HG03095 (cell line): ENCODE measurements at regions not wholly inside any gene's neighbourhood (a gene's known extent, or its start where the extent isn't known, plus 50 kb on each side); places are given as distances from the start of the nearest gene placed in this dataset.

Experiments used
- ATAC-seq: cut with Tn5 transposase; IDR thresholded peaks from one replicate; pipeline ENCODE4 v1.9.1; 2021; ENCODE audit warnings: moderate library complexity; ENCODE audit not compliant: unreplicated experiment

DNA sequence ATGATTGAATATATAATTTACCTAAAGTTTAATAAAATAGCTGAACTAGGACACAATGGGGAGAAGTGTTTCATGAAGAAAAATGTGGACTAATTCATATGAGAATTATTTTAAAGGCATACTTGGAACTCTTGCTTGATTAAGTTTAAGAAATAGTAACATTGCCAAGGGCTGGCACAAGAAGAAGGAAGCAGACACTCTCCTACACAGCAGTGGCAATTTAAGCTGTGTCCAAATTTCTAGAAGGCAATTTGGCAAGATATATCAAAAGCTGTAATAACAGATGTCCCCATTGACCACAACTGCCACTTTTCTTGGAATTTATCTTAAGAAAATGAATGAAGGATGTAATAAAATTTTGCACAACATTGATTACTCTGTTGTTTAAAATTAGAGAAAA is 209.5 kb upstream of the S100G start:
- no peak for ATAC-seq

DNA sequence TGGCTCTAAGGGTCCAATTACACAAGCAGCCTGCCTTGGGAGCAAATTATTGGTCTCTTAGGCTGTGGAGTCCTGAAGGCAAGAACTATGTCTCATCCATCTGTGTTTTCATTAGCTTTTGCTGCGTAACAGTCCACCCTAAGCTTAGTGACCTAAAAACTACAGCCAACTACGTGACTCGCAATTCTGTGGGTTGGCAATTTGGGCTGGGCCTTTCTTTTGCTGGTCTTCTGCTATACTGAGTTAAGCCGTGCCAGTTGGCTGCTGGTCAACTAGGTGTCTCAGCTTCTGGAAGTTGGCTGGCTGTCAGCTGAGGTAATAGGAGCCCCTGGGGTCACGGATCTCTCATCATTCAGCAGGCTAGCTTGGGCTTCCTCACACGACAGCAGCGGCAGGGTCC is 205.6 kb upstream of the S100G start:
- ATAC-seq = no peak

DNA sequence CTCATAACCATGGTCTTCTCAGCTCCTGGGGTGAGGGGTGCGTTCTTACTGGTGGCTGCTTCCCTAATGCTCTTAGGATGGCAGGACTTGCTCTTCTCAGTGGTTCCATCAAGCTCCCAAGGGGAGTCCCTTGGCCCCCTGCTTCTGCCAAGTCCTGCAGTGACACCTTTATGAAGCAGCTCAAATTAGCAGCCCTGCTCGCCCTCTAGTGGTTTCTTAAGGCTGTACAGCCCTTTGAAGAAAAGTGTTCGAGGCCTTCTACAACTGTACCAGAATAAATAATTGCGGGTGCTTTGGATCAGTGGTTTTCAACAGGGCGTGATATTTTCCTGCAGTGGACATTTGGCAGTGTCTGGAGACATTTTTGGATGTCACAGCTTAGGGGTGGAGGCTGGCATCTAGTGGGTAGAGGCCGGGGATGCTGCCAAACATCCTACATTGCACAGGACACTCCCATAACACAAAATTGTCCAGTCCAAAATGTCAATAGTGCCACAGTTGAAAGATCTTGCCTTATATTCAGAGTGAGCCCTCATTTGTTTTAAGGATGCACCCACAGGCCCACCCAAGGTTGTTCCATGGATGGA is 204.7 kb upstream of the S100G start:
- ATAC-seq = no peak

DNA sequence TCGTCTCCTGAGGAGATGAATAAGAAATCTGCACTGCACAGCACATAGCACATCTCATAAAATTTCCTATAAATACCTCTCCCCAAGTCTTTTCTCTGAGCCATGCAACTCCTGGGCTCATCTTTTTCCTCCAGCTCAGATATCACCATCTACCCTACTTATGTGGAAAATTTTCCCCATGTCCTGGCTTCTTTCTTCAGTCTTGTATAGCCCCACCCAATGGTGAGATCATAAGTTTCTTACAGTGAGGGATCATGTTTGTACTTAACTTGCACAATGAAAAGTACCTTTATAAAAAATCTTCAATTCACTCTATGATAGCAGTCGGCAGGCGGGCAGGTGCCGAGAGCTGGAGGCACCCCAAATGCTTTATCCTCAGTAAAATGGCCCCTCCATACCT is 198.6 kb upstream of the S100G start:
- ATAC-seq = no peak

DNA sequence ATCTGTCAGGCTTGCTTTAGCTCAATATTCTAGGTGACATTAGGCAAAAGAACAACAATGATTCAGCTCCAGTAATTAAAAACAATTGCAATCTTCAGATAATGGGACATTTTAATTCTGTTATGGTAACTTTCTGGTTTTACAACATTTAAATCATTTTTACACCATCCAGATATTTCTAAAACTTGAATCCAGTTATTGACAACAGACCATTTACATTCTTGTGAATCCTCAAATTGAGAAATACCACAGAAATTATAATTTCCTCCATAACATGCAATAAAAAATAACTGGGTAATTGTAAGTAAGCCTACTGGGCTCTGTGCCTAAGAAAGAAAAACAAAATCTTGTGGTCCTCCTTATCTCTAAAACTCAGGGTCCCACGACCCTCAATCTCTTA is 195.0 kb upstream of the S100G start:
- no peak for ATAC-seq

DNA sequence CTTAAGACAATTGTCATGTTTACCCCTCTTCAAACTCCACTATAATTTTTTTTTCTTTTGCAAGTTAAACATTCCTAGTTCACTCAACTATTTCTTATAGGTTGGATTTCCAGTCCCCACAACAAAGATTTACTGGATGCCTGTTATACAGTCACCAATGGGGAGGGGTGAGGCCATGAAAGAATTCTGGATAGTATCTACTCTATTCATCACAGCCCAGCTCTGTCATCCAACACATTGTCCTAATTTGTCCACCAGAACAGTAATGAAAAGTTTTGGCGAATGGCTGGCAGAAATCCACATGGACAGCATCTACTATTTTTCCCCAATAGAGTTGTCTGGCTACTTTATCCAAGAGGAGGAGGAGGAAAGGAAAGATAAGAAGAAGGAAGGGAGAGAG is 192.7 kb upstream of the S100G start:
- no peak for ATAC-seq

DNA sequence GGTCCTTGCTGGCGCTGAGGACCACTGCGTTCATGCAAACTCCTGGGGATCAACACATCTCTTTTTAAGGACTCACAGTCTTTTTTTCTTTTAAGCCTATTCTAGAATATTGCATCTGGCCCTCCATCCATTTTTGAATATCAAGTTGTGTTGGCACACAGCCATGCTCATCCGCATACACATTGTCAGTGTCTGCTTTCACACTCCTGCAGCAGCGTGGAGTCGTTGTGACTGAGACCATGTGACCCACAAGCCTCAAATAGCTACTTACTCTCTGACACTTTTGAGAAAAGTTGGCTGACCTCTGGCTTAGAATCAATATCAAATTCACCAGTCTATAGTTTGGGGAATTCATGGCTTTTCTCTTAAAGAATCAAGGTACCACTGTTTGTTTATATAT is 191.8 kb upstream of the S100G start:
- no peak for ATAC-seq

DNA sequence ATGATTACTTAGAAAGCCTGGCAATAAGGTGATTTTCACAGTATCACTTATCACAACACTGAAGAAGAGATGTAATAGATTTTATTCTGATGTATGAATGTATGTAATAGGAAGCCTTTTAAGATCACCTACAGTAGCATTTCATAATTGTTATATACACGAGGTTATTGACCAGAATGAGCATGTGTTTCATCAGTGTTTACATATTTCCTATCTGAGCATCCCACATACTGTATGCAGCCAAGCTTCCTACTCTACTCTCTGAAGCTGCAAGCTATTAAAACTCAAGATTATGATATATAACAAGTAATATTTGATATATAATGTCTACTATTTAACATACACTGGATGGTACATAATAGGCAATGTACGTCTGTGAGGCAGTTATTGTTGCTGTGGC is 190.9 kb upstream of the S100G start:
- ATAC-seq = no peak

DNA sequence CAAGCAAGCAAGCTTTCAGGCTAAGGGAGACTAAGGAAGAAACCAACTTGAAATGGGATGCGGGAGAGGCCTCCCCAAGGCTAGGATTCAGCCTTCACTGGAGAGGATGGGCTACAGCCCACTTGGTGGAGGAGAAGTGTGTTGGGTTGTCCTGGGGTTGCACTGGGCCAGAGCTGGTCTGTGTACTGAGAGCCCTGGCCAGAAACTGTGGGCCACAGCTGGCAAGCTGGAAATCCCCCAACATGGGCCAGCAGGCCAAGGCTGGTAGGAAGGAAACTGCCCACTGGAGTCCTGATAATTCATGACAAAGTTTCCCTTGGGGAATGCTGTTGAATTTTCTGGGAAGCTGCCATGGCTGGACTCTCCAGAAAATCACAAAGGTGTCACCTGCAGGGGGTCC is 188.0 kb upstream of the S100G start:
- no peak for ATAC-seq

DNA sequence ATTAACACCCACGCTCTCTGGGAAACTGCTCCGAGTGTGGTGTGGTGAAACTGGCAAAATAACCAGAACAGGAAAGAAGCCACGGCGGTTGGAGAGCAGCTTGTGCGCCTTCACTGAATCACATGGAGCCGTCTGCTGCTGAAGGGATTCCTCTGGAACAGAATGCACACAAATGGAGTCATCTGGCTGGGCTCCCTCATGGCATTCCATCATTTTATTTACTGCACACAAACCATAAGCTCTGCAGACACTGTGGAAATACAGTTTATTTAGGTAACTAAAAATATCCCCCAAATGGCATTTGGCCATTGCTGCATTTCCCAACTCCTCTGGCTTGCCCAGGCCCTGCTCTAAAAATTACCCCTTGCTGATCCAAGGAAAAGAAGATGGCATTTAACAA is 187.0 kb upstream of the S100G start:
- ATAC-seq = no peak

DNA sequence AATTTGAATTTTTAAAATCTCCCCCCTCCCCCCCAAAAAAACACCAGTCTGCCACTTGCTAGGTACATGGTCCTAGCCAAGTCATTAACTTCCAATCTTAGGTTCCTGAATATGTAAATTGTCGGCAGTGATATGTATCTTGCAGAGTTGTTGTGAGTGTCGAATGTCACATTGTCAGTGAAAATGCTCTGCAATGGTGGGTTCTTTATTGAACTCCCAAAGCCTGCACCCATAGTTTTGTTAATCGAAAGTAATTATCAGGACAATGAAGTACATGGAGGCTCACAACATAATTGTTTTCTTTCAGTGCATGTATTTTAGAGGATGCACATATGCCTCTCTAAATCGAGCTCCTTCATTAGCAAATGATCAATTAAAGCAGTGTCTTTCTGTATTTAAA is 185.6 kb upstream of the S100G start:
- ATAC-seq = no peak

DNA sequence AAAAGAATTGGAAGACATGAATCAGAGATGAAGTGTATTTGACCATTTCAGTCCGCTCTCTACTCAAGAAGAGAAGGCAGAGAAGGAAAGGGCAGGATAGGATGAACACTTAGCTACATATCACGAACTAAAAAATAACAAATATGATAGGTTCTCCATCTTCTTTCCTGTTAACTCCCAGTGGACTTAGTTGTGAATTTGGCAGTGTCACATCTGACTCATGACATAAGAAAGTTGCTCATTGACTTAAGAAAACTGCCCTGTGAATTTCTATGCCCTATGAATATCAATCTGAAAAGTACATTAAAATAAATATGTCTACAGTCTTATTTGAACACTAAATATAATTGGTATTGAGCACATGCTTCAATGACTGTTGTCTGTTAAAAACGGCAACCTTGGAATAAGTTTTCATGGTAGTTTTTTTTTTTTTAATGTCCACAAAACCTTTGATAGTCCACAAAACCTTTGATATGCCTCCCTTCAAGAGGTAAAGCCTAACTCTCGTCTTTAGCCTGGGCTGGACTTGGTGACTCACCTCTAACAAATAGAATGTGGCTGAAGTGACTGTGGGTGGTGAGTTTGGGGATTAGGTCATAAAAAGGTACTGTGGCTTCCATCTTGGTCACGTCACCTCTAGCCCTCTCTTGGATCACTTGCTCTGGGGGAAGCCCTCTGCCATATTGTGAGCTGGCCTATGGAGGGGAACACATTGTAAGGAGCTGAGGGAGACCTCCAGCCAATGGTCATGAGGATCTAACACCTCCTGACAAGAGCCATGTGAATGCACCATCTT is 184.7 kb upstream of the S100G start:
- ATAC-seq = no peak

DNA sequence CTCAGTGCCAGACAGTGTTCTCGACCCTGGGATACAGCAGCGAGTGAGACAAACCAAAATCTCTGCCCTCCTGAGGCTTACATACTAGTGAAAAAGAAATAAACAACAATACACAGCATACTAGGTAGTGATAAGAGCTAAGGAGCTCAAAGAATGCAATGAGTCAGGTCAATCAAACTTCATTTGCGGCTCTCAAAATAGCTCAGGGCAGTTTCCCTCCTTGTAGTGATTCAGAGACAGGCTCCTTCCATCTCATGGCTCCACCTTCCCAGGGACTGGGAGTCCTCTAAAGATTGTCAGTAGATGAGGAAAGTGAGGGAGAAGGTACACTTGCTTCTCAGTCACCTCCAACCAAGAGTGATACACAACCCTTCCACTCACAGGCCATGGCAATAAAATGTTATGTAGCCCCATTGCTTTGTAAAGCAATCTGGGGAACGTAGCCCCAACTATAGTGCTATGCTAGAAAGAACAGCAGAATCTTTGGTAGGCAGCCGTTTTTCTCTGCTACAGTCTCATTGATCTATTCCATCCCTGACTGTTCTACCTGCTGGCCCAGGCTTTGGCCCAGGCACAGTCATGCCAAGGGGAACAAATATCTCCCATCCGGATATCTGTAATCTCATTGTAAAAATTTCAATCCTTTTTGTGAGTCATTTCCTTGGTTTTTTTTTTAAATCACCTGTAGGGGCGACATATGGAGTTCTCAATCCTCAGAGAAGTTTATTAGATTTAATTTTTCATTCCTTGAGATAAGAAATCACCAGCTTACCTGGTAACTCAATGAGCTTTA is 183.1 kb upstream of the S100G start:
- no peak for ATAC-seq

DNA sequence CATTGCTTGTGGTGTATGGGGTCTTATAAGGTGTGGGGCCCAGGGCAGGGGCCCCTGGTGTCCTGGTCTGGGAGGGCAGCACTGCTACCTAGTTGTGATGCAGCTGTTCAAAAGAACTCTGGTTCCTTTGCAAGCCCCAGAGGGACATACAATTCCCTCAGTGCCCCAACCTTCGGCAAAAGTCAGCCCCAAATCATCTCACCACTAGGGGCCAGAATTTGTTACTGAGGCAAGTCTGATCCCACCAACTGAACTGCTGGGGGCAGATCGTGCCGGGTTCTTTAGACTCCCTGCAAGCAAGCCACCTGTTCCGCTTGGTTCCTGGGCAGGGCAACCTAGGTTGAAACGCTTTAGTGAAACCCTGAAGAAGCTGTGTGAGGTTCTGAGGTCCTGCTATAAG is 180.1 kb upstream of the S100G start:
- ATAC-seq = no peak

DNA sequence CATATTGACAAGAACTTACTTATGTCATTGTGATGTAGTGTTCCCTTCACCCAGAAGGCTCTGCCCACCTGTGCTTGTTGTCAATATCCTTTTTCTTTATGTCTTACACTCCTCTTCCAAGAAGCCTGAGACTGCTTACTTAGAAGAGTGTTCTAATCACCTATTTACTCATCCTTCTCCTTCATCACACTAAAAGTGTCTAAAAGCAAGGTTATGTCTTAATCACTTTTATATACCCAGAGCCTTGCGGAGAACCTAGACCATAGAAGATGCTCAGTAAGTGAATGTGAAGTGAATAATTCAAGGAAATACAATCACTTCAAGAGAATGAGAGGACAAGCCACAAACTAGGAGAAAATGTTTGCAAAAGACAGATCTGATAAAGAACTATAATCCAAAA is 177.6 kb upstream of the S100G start:
- no peak for ATAC-seq

DNA sequence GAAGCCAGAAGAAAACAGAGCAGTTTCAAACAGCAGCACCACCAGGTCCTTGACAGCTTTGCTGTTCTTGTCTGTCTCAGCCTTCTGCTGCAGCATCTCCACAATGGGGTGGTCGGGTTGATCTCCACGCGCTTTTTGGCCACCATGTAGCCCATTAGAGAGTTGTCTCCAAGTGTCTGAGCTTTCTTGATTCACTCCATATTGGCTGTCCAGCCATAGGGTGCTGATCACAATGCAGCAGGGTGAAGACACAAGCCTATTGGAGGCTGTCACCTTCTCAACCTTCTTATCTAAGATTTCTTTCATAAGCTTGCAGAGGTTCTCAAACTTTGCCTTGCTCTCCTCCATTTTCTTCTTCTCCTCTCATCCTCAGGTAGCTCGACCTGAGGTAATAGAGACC is 175.4 kb upstream of the S100G start:
- ATAC-seq = no peak

DNA sequence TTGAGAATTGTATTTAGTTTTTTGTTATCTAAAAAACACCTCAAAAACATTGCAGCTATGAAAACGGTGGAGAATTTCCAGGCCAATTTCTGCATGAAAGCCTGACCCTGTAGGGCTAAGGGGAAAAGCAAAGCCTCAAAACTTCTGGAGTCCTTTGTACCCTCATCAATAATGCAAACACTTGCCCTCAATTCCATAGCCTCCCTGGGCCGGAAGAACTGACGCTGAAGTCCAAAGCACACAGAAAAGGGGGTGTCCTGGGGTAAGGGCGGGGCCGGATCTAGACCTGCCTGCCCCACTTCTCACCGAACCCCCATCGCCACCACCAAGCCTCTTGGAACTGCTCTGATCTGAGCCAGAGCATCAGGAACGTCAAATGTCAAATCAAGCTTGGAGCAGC is 173.9 kb upstream of the S100G start:
- ATAC-seq = no peak

DNA sequence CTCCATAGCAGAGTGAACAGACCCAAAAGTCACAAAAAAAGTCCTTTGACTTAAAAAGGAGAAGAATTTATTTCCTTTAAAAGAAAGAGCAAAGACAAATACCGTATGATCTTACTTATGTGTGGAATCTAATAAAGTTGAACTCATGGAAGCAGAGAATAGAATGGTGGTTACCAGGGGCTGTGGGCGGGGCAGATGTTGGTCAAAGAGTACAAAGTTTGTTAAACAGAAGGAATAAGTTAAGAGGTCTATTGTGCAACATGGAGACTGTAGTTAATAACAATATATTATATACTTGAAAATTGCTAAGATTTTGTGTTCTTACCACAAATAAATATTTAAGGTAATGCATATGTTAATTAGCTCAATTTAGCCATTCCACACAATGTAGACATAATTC is 173.3 kb upstream of the S100G start:
- no peak for ATAC-seq

DNA sequence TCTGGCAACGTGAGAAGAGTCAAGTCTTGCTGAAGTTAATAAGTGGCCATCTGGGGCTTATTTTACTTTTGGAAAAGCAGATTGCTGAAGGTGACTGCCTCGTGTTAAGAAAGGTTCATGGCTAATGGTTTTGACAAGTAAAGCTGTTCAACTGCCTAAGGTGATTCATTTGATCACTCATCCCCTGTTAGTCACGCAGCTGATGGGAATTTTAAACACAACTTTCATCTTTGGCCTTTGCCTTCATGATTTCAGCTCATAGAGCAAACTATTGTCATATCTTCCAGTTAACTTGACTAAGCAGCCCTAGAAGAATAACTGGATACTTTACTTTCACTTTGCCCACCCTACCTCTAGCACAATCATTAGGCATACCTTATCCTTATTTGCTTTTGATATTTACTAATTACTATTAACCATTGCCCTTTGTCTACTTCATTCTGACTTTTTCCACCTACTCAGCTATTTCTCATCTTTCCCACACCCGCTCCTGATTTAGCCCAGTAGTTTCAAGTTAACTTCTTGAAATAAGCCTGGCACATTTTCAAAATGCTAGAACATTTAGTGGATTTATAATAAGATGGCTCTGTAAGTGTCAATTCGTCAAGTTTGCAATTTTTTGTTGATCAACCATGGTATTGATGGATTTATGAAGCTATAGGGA is 170.6 kb upstream of the S100G start:
- ATAC-seq = no peak

DNA sequence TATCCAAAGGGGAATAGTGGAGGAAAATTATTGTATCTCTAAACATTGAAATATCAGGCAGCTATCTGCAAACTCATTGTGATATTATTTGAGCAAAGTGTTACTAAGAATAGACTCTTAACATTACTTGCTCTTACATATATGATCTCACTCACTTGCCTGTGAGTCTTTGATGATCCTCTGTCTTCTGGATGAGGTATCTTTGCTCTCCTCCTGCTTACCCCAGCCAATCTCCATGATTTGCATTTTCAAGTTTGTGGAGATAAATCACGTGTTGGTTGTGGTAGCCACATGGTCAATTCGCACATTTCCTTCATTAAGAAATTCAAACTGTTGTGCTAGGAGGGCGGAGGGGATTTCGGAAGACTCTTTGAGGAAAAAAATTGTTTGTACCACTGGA is 169.9 kb upstream of the S100G start:
- ATAC-seq = no peak

DNA sequence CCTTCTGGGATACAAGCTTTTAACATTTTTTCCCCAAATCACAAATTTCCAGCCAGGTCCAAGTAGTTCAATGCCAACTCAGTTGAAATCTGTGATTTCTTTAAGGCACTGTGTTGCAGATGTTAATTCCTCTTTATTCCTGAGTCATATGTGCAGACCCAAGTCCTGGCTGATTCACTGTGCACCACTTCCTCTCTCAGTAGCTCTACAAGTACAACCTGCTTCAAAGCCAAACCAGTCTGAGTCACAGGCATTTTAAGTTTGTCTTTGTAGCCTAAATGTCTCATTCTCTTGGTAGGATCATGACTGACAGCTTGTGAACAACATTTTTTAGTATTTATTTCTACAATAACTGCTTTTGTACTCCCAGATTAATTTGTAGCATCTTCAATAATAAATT is 165.6 kb upstream of the S100G start:
- no peak for ATAC-seq
